ENCODE measurements at regions not wholly inside any gene's neighbourhood (a gene's known extent, or its start where the extent isn't known, plus 50 kb on each side); places are given as distances from the start of the nearest gene placed in this dataset.

DNA sequence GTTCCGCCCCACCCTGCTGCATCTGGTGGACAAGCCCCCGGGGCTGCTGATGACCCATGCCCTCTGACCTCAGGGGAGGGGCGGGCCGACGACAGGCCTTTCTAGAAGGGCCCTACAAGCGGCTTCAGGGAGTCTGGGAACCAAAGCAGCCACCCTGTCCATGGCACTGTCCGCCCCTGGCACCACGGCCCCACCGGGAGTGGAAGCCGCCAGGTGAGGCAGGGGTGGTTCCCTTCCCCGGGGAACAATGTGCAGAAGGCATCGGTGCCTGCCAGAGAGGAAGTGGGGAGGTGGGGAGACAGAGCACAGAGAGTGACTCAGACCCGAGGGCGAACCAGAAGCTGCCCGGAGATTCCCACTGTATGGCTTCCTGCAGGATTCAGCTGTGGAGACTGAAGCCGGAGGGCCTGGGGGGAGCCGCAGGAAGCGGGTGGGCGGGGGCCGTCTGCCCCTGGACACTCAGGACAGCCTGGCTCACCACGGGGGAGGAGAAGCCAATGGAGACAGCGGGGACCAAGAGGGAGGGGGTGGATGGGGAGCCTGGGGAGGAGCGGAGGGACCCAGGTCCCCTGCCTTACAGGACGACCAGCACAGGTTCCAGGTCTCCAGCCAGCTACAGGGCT, 134.0 kb downstream of the TPRA1 start:
- Histone ChIP-seq H3K27ac (no peak overlapping the region), H3K9me3 (no peaks in the 10 kb centered on the region), H3K4me3 (ENCODE audit: low read depth in 1 of 2, low read length in 1 of 2) (no peak overlapping the region), H3K27me3 (peaks cover 87% of the 10 kb centered on the region), H3K36me3 (no peaks in the 10 kb centered on the region), H3K4me1 (ENCODE audit: control insufficient read depth in 1 of 2, insufficient read depth in 1 of 2, low read depth in 1 of 2, low read length in 1 of 2) (no peaks in the 10 kb centered on the region)
- TF ChIP-seq, protein P1, sequence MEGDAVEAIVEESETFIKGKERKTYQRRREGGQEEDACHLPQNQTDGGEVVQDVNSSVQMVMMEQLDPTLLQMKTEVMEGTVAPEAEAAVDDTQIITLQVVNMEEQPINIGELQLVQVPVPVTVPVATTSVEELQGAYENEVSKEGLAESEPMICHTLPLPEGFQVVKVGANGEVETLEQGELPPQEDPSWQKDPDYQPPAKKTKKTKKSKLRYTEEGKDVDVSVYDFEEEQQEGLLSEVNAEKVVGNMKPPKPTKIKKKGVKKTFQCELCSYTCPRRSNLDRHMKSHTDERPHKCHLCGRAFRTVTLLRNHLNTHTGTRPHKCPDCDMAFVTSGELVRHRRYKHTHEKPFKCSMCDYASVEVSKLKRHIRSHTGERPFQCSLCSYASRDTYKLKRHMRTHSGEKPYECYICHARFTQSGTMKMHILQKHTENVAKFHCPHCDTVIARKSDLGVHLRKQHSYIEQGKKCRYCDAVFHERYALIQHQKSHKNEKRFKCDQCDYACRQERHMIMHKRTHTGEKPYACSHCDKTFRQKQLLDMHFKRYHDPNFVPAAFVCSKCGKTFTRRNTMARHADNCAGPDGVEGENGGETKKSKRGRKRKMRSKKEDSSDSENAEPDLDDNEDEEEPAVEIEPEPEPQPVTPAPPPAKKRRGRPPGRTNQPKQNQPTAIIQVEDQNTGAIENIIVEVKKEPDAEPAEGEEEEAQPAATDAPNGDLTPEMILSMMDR (IDR thresholded peaks at IDR 0.05), result no peak

DNA sequence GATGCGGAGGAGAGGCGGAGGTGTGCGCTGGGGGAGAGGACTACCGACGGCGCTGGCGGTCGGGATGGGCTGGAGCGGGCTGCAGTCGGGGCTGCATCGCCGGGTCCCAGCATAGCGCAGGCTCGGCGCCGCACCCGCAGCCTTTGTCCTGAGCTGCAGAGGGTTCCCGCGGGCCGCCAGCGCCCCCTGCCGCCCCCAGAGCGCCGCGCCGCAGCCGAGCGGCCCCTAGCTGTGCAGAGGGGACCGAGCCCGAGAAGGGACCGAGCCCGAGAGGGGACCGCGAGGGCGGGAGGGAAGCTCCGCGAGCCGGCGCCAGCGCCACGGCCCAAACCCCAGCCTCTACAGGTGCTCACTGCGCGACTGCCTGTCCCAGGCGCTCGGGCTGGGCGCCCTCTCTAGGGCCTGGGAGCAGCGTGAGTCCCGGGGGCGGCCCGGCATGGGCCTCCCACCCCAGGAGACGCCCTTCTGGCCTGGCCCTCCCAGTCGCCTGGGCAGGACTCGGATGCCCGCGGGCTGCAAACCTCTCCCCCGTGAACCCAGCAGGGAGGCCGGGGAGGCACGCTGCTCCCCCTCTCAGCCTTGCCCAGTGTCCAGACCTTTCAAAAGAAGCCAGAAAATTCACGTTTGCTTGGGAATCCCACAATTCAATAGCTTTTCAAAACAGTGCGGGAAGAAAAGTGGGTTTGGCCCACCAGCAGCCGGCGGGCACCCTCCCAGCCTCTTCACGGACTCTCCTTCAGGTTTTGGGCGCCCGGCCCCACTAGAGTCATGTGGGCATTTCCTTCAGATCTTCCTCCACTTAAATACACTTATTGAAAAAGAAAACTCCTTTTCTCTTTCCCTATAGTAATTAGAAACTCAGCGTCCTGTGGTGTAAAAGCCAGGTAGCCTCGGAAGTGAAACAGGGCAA, 134.7 kb downstream of the TPRA1 start:
- H3K36me3 ChIP-seq, result no peaks in the 10 kb centered on the region
- H3K27me3 ChIP-seq, result peaks cover 87% of the 10 kb centered on the region
- H3K27ac ChIP-seq, result no peak overlapping the region
- H3K4me1 ChIP-seq (ENCODE audit: control insufficient read depth in 1 of 2, insufficient read depth in 1 of 2, low read depth in 1 of 2, low read length in 1 of 2), result no peaks in the 10 kb centered on the region
- TF ChIP-seq, protein P1 (IDR thresholded peaks at IDR 0.05), result no peak
- no peak overlapping the region for H3K4me3 ChIP-seq (ENCODE audit: low read depth in 1 of 2, low read length in 1 of 2)
- H3K9me3 ChIP-seq, result no peaks in the 10 kb centered on the region

DNA sequence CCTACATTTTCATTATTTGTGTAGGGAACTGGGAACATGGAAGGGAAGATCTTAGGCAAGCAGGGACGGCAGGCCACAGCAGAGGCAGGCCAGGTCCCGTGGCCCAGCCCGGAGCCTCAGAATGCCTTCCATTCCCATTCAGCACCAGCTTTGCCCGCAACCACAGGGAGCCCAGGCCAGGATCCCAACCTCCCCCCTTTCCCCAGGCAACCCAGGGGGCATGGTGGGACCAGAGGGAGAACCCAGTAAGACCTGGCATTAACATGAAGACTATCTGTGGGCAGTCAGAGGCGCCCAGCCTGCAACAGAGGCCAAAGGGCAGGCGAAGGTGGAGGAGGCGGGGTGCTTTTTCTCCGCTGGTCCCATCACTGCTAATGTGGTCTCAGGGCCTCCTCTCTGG, 135.6 kb downstream of the TPRA1 start:
- no peak overlapping the region for H3K27ac ChIP-seq
- TF ChIP-seq, protein P1 (IDR thresholded peaks at IDR 0.05), result no peak
- H3K27me3 ChIP-seq, result peaks cover 80% of the 10 kb centered on the region
- H3K4me1 ChIP-seq (ENCODE audit: control insufficient read depth in 1 of 2, insufficient read depth in 1 of 2, low read depth in 1 of 2, low read length in 1 of 2), result no peaks in the 10 kb centered on the region
- no peaks in the 10 kb centered on the region for H3K36me3 ChIP-seq
- H3K4me3 ChIP-seq (ENCODE audit: low read depth in 1 of 2, low read length in 1 of 2), result no peak overlapping the region
- H3K9me3 ChIP-seq, result no peaks in the 10 kb centered on the region

DNA sequence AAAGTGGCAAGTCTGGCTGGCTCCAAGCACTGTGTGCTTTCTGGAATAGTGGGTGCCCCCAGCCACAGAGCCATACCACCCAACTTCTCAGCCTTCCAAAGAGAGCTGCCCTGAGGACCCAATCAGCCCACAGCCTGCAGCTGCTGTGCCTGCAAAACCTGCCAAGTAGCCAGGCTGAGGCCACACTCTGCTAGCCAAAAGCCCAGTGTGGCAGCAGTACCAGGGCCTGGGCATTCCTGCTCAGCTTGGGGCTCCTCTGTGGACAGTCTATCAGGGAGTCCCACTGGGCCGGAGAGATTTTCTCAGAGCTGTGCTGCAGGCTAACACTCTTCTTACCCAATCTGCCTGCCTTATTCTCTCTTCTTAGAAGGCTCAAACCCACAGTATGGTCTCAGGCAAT, 136.5 kb downstream of the TPRA1 start:
- no peaks in the 10 kb centered on the region for H3K36me3 ChIP-seq
- H3K9me3 ChIP-seq, result no peaks in the 10 kb centered on the region
- no peaks in the 10 kb centered on the region for H3K4me1 ChIP-seq (ENCODE audit: control insufficient read depth in 1 of 2, insufficient read depth in 1 of 2, low read depth in 1 of 2, low read length in 1 of 2)
- H3K27me3 ChIP-seq, result peaks cover 70% of the 10 kb centered on the region
- H3K27ac ChIP-seq, result no peak overlapping the region
- no peak overlapping the region for H3K4me3 ChIP-seq (ENCODE audit: low read depth in 1 of 2, low read length in 1 of 2)
- TF ChIP-seq, protein P1 (IDR thresholded peaks at IDR 0.05), result no peak

DNA sequence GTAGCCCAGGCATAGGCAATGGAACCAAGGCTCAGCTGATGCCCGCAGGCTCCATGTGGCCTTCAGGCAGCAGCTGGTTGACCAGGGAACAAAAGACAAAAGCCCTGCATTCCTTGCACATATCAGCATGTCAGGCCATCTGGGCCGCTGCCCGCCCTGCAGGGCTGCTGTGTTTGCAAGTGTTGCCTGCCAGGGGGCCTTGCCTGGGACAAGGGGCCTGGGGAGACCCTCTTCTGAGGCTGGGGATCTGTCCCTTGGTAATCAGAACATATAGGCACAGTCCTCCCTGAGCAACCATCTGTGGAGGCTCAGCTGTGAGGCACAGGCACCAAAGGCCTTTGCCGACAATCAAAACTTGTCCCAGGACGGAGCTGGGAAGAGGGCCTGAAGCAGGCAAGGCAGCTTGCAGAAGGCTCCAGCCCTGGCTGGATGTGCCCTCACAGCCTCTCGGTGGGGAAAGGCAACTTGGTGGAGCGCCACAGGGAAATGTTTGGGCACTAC, 138.2 kb downstream of the TPRA1 start:
- Histone ChIP-seq H3K27ac (no peak overlapping the region), H3K36me3 (no peaks in the 10 kb centered on the region), H3K27me3 (peaks cover 54% of the 10 kb centered on the region), H3K4me1 (ENCODE audit: control insufficient read depth in 1 of 2, insufficient read depth in 1 of 2, low read depth in 1 of 2, low read length in 1 of 2) (no peaks in the 10 kb centered on the region), H3K4me3 (ENCODE audit: low read depth in 1 of 2, low read length in 1 of 2) (no peak overlapping the region), H3K9me3 (no peaks in the 10 kb centered on the region)
- TF ChIP-seq, protein P1 (IDR thresholded peaks at IDR 0.05), result no peak

Measured in neutrophil (primary cell).